ENCODE measurements at regions not wholly inside any gene's neighbourhood (a gene's known extent, or its start where the extent isn't known, plus 50 kb on each side); places are given as distances from the start of the nearest gene placed in this dataset.

- Histone ChIP-seq H3K27ac (ENCODE audit: low read depth, low read length) (no peak overlapping the region), H3K36me3 (ENCODE audit: control insufficient read depth in 1 of 2, insufficient read depth in 2 of 2, low read length in 2 of 2) (no peaks in the 10 kb centered on the region), H4K20me1 (ENCODE audit: insufficient read depth) (no peaks in the 10 kb centered on the region), H3K4me3 (replicated peaks in 1 of 2; ENCODE audit: low read depth in 1 of 2, low read length in 2 of 2) (no peak overlapping the region), H3K9me2 (ENCODE audit: insufficient read depth) (no peaks in the 10 kb centered on the region), H3K4me2 (ENCODE audit: low read length) (no peak overlapping the region), H3K9me3 (ENCODE audit: control insufficient read depth in 1 of 2, insufficient read depth in 1 of 2, low read depth in 1 of 2, low read length in 2 of 2) (no peaks in the 10 kb centered on the region), H2AFZ (ENCODE audit: low read depth, low read length, poor library complexity, severe bottlenecking) (no peak overlapping the region), H3K9ac (ENCODE audit: low read length) (no peak overlapping the region), H3K4me1 (ENCODE audit: control insufficient read depth in 1 of 2, insufficient read depth in 2 of 2, low read length in 2 of 2) (no peaks in the 10 kb centered on the region), H3K79me2 (ENCODE audit: insufficient read depth, low read length) (no peaks in the 10 kb centered on the region), H3K27me3 (ENCODE audit: insufficient read depth, low read length) (no peaks in the 10 kb centered on the region)
- no peak for TF ChIP-seq ZBTB33 (IDR thresholded peaks at IDR 0.05; ENCODE audit: extremely low read depth, insufficient replicate concordance, low read length)
- no peak for TF ChIP-seq CEBPB (IDR thresholded peaks at IDR 0.05; ENCODE audit: low read depth)
- TF ChIP-seq SIN3A (IDR thresholded peaks at IDR 0.05; ENCODE audit: low read depth) = no peak
- TF ChIP-seq POLR2A (IDR thresholded peaks at IDR 0.05; ENCODE audit: borderline replicate concordance, extremely low read depth, insufficient read depth, insufficient read length) = no peak
- TF ChIP-seq POLR2AphosphoS5 (IDR thresholded peaks at IDR 0.05; ENCODE audit: low read depth, low read length) = no peak
- no peak for TF ChIP-seq CBX3 (IDR thresholded peaks at IDR 0.05; ENCODE audit: low read depth)
- TF ChIP-seq RAD21 (IDR thresholded peaks at IDR 0.05; ENCODE audit: low read depth) = no peak
- TF ChIP-seq EZH2phosphoT487 (IDR thresholded peaks at IDR 0.05; ENCODE audit: borderline replicate concordance) = no peak
- TF ChIP-seq CTCF (IDR thresholded peaks at IDR 0.05 in 2 of 3, conservative IDR thresholded peaks at IDR 0.05 in 1 of 3; ENCODE audit: borderline replicate concordance in 1 of 3, insufficient read depth in 1 of 3, low read depth in 2 of 3, low read length in 2 of 3) = no peak
- TF ChIP-seq JUND (IDR thresholded peaks at IDR 0.05) = no peak
- no peak for TF ChIP-seq SP1 (IDR thresholded peaks at IDR 0.05; ENCODE audit: low read depth)
- no peak for TF ChIP-seq FOSL1 (IDR thresholded peaks at IDR 0.05; ENCODE audit: low read depth)
- no peak for TF ChIP-seq MAX (IDR thresholded peaks at IDR 0.05)
- no peak for TF ChIP-seq ATF3 (IDR thresholded peaks at IDR 0.05)
- ATAC-seq (no peak), DNase-seq (ENCODE audit: low read depth, low spot score) (no peak)
- intact Hi-C loops (cut with micrococcal nuclease) = no loop called here
- ChIA-PET POLR2A (no interaction called here), CTCF (no interaction called here), RAD21 (ENCODE audit: low non-redundant PET in 1 of 2, low total read pairs in 2 of 2, uncharacterized antibody in 2 of 2, unreplicated experiment in 2 of 2) (no interaction called here)
- BruUV-seq (replicated peaks) = no TSS peak
These were observed 262.8 kb upstream of the PBX1 start for GRCh38 chr1:164296172-164296571.

All from HCT116 (cell line).